Aorta (tissue), 5 donors: ENCODE measurements at regions not wholly inside any gene's neighbourhood (a gene's known extent, or its start where the extent isn't known, plus 50 kb on each side); places are given as distances from the start of the nearest gene placed in this dataset.

Experiments
- ATAC-seq: fragments of 200-7000 bp; cut with Tn5 transposase; one replicate; pipeline ENCODE4 v1.9.1; 2022; ENCODE audit warnings: moderate library complexity; ENCODE audit not compliant: low FRiP score
- DNase-seq, 2 donors: peaks; one replicate each; pipeline ENCODE4 v3.0.0-alpha.2; 2020
- H3K27ac ChIP-seq, 2 donors: one replicate each; pipeline ENCODE4 v1.5.1; 2013; ENCODE audit warnings: low read length in 2 of 2, mild to moderate bottlenecking in 2 of 2, moderate library complexity in 2 of 2, control low read depth in 1 of 2, inconsistent platforms in 1 of 2, low read depth in 1 of 2
- H3K27me3 ChIP-seq, 2 donors: one replicate each; pipeline ENCODE4 v1.6.1; 2013; ENCODE audit warnings: control low read depth in 1 of 2, low read length in 1 of 2, mild to moderate bottlenecking in 1 of 2, moderate library complexity in 1 of 2; ENCODE audit not compliant: insufficient read depth in 2 of 2, control insufficient read depth in 1 of 2
- H3K36me3 ChIP-seq, 2 donors: one replicate each; pipeline ENCODE4 v1.6.1; 2013; ENCODE audit warnings: control low read depth in 1 of 2, low read length in 1 of 2, mild to moderate bottlenecking in 1 of 2; ENCODE audit not compliant: insufficient read depth in 2 of 2, control insufficient read depth in 1 of 2
- H3K4me1 ChIP-seq, 2 donors: one replicate each; pipeline ENCODE4 v1.6.1; 2013; ENCODE audit warnings: low read length in 2 of 2, control low read depth in 1 of 2, mild to moderate bottlenecking in 1 of 2, moderate library complexity in 1 of 2; ENCODE audit not compliant: insufficient read depth in 2 of 2, control insufficient read depth in 1 of 2
- H3K4me3 ChIP-seq, 2 donors: one replicate each; pipeline ENCODE4 v1.5.1; 2013; ENCODE audit warnings: low read length in 2 of 2, control low read depth in 1 of 2, mild to moderate bottlenecking in 1 of 2
- H3K9me3 ChIP-seq: one replicate; pipeline ENCODE4 v1.6.1; 2013; ENCODE audit warnings: mild to moderate bottlenecking, low read length; ENCODE audit not compliant: control insufficient read depth
- WGBS, 2 donors: extraction: QIAGEN DNeasy Blood & Tissue Kit; methylation state at CpG; one replicate each; pipeline ENCODE4 v1.1.7; 2013; 5-methylcytosine and 5-hydroxymethylcytosine counted together
- intact Hi-C, 2 donors: fragments of 100-400 bp; cut with DNase I; formaldehyde crosslinking; loops; one replicate each; pipeline versions ENCODE4 v1.14.2 to v1.15.0; 2022
- donor health status: healthy with polysubstance abuse.
- donor health status: Bipolar disorder and iron deficiency.
- donor health status: DM: no; HTN: no; CAD: no.
- donor health status: DM: no; HTN: no; CAD: no.
- donor health status: DM: yes; HTN: yes; CAD: no.

GRCh38 chr18:57916684-57917083, 113.6 kb upstream of the ATP8B1 start:
- no peak overlapping the region for H3K4me3 ChIP-seq
- H3K9me3 ChIP-seq = peaks cover 4% of the 10 kb centered on the region
- no peak for DNase-seq
- H3K36me3 ChIP-seq = no peaks in the 10 kb centered on the region
- no peaks in the 10 kb centered on the region for H3K4me1 ChIP-seq
- ATAC-seq = no peak
- no peak overlapping the region for H3K27ac ChIP-seq
- 85 to 88% methylated on average over 3 of the region's 3 CpGs for WGBS, 2 donors
- intact Hi-C loops = no loop called here
- H3K27me3 ChIP-seq = no peaks in the 10 kb centered on the region

GRCh38 chr18:57915865-57916582, 112.9 kb upstream of the ATP8B1 start:
- DNase-seq (no peak), ATAC-seq (no peak)
- Histone ChIP-seq H3K27me3 (no peaks in the 10 kb centered on the region), H3K36me3 (no peaks in the 10 kb centered on the region), H3K9me3 (peaks cover 4% of the 10 kb centered on the region), H3K27ac (no peak overlapping the region), H3K4me3 (no peak overlapping the region), H3K4me1 (no peaks in the 10 kb centered on the region)
- intact Hi-C loops = no loop called here
- WGBS, 2 donors = 69 to 75% methylated on average over 5 of the region's 5 CpGs

- 24 to 48% methylated on average over 2 of the region's 2 CpGs for WGBS, 2 donors
- peaks cover 4% of the 10 kb centered on the region for H3K9me3 ChIP-seq
- no peaks in the 10 kb centered on the region for H3K36me3 ChIP-seq
- DNase-seq (no peak), ATAC-seq (no peak)
- no peaks in the 10 kb centered on the region for H3K27me3 ChIP-seq
- intact Hi-C loops = no loop called here
- no peak overlapping the region for H3K4me3 ChIP-seq
- no peaks in the 10 kb centered on the region for H3K4me1 ChIP-seq
- no peak overlapping the region for H3K27ac ChIP-seq
These were observed 112.1 kb upstream of the ATP8B1 start for GRCh38 chr18:57915248-57915647.

GRCh38 chr18:57913686-57914085, 110.6 kb upstream of the ATP8B1 start:
- DNase-seq (no peak), ATAC-seq (no peak)
- H3K4me3 ChIP-seq = no peak overlapping the region
- WGBS, 2 donors = 82 to 87% methylated on average over 5 of the region's 5 CpGs
- H3K27me3 ChIP-seq = no peaks in the 10 kb centered on the region
- no peaks in the 10 kb centered on the region for H3K36me3 ChIP-seq
- H3K9me3 ChIP-seq = peaks cover 2% of the 10 kb centered on the region
- no peak overlapping the region for H3K27ac ChIP-seq
- no peaks in the 10 kb centered on the region for H3K4me1 ChIP-seq
- intact Hi-C loops = no loop called here

GRCh38 chr18:57910817-57911216, 107.7 kb upstream of the ATP8B1 start:
- intact Hi-C loops = no loop called here
- Histone ChIP-seq H3K4me1 (no peaks in the 10 kb centered on the region), H3K4me3 (no peak overlapping the region), H3K36me3 (no peaks in the 10 kb centered on the region), H3K27ac (no peak overlapping the region), H3K9me3 (no peaks in the 10 kb centered on the region), H3K27me3 (no peaks in the 10 kb centered on the region)
- no peak for DNase-seq
- 87 to 88% methylated on average over 7 of the region's 7 CpGs for WGBS, 2 donors
- no peak for ATAC-seq

GRCh38 chr18:57910134-57910533, 107.0 kb upstream of the ATP8B1 start:
- no peak overlapping the region for H3K4me3 ChIP-seq
- no peaks in the 10 kb centered on the region for H3K27me3 ChIP-seq
- no peak overlapping the region for H3K27ac ChIP-seq
- no peak for ATAC-seq
- no peak for DNase-seq
- WGBS, 2 donors = 60 to 69% methylated on average over 2 of the region's 2 CpGs
- no peaks in the 10 kb centered on the region for H3K36me3 ChIP-seq
- no peaks in the 10 kb centered on the region for H3K9me3 ChIP-seq
- no peaks in the 10 kb centered on the region for H3K4me1 ChIP-seq
- intact Hi-C loops = no loop called here

GRCh38 chr18:57909620-57910019, 106.5 kb upstream of the ATP8B1 start:
- intact Hi-C loops = no loop called here
- H3K27me3 ChIP-seq = no peaks in the 10 kb centered on the region
- ATAC-seq = no peak

GRCh38 chr18:57908092-57908491, 105.0 kb upstream of the ATP8B1 start:
- Histone ChIP-seq H3K27ac (no peak overlapping the region), H3K27me3 (no peaks in the 10 kb centered on the region), H3K4me1 (no peaks in the 10 kb centered on the region), H3K9me3 (no peaks in the 10 kb centered on the region), H3K4me3 (no peak overlapping the region), H3K36me3 (no peaks in the 10 kb centered on the region)
- intact Hi-C loops = no loop called here
- DNase-seq (no peak), ATAC-seq (no peak)
- WGBS, 2 donors = 89 to 93% methylated on average over 1 of the region's 1 CpG

More at GRCh38 chr18:57909620-57910019, 106.5 kb upstream of the ATP8B1 start:
- no peak overlapping the region for H3K4me3 ChIP-seq
- H3K27ac ChIP-seq = no peak overlapping the region
- no peaks in the 10 kb centered on the region for H3K4me1 ChIP-seq
- no peak for DNase-seq
- no peaks in the 10 kb centered on the region for H3K36me3 ChIP-seq
- WGBS, 2 donors = 53 to 60% methylated on average over 7 of the region's 7 CpGs
- H3K9me3 ChIP-seq = no peaks in the 10 kb centered on the region

- Histone ChIP-seq H3K27me3 (no peaks in the 10 kb centered on the region), H3K9me3 (no peaks in the 10 kb centered on the region), H3K27ac (no peak overlapping the region), H3K4me1 (no peaks in the 10 kb centered on the region), H3K4me3 (no peak overlapping the region), H3K36me3 (no peaks in the 10 kb centered on the region)
- DNase-seq = no peak
- ATAC-seq = no peak
- intact Hi-C loops = no loop called here
- WGBS, 2 donors = 69 to 78% methylated on average over 4 of the region's 4 CpGs
These were observed 104.4 kb upstream of the ATP8B1 start for GRCh38 chr18:57907550-57907949.
